Adrenal gland (tissue), 5 donors: ENCODE measurements at regions not wholly inside any gene's neighbourhood (a gene's known extent, or its start where the extent isn't known, plus 50 kb on each side); places are given as distances from the start of the nearest gene placed in this dataset.

ENCODE experiments used
- POLR2A ChIP-seq, 2 donors: fragments of 450-650 bp; IDR thresholded peaks; one replicate each; pipeline ENCODE4 v1.6.1; 2017; ENCODE audit warnings: antibody characterized with exemption in 2 of 2, mild to moderate bottlenecking in 2 of 2, moderate library complexity in 1 of 2
- TF ChIP-seq, protein P1 (sequence below), 6 experiments: fragments of 450-650 bp in 4 of 6; fragments of 200-600 bp in 2 of 6; sonication (generic) in 1 of 6; IDR thresholded peaks; 1 replicate in 5 of 6; 2 replicates in 1 of 6; pipeline versions ENCODE4 v1.5.1 to v1.8.0; 2016 to 2021; ENCODE audit warnings: antibody characterized with exemption in 6 of 6, mild to moderate bottlenecking in 2 of 6, moderate library complexity in 1 of 6
- donor health status: DM: no; HTN: no; CAD: no.

GRCh38 chr16:26824469-26824868 lies 242.3 kb upstream of the C16orf82 start:
- TF ChIP-seq, protein P1, sequence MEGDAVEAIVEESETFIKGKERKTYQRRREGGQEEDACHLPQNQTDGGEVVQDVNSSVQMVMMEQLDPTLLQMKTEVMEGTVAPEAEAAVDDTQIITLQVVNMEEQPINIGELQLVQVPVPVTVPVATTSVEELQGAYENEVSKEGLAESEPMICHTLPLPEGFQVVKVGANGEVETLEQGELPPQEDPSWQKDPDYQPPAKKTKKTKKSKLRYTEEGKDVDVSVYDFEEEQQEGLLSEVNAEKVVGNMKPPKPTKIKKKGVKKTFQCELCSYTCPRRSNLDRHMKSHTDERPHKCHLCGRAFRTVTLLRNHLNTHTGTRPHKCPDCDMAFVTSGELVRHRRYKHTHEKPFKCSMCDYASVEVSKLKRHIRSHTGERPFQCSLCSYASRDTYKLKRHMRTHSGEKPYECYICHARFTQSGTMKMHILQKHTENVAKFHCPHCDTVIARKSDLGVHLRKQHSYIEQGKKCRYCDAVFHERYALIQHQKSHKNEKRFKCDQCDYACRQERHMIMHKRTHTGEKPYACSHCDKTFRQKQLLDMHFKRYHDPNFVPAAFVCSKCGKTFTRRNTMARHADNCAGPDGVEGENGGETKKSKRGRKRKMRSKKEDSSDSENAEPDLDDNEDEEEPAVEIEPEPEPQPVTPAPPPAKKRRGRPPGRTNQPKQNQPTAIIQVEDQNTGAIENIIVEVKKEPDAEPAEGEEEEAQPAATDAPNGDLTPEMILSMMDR (IDR thresholded peaks at IDR 0.05): no peak
- TF ChIP-seq POLR2A (IDR thresholded peaks at IDR 0.05): no peak
